SU-DHL-6 (cell line): ENCODE measurements at regions not wholly inside any gene's neighbourhood (a gene's known extent, or its start where the extent isn't known, plus 50 kb on each side); places are given as distances from the start of the nearest gene placed in this dataset.

Source experiments
- CTCF ChIP-seq: fragments of 200-600 bp; sonication (generic); IDR thresholded peaks from one replicate; pipeline ENCODE4 v1.5.1; 2017; ENCODE audit warnings: antibody characterized with exemption, mild to moderate bottlenecking, low read length, moderate library complexity; ENCODE audit not compliant: insufficient read depth, poor library complexity, severe bottlenecking
- EZH2phosphoT487 ChIP-seq: fragments of 200-600 bp; sonication (generic), shearing (Covaris generic); conservative IDR thresholded peaks from 2 replicates; pipeline ENCODE4 v1.6.1; 2018; ENCODE audit warnings: mild to moderate bottlenecking, antibody characterized with exemption, low read length, moderate library complexity, mixed read lengths

GRCh38 chr14:34161351-34162082 is 210.6 kb upstream of the EGLN3 start:
- TF ChIP-seq EZH2phosphoT487 (no peak), CTCF (no peak)
